ENCODE measurements at regions not wholly inside any gene's neighbourhood (a gene's known extent, or its start where the extent isn't known, plus 50 kb on each side); places are given as distances from the start of the nearest gene placed in this dataset.
"Not testable (repeated sequence)": the region's sequence is repeated elsewhere in the genome, so short reads cannot be mapped to it uniquely, and the experiment has no call there.

GRCh38 chr11:71721840-71722239, 111.2 kb upstream of the DEFB108B start:
- DNase-seq: not testable (repeated sequence)

GRCh38 chr11:71723991-71724390, 109.0 kb upstream of the DEFB108B start:
- DNase-seq: not testable (repeated sequence)

- not testable (repeated sequence) for DNase-seq
Measured at GRCh38 chr11:71730748-71731147, 102.3 kb upstream of the DEFB108B start.

GRCh38 chr11:71734368-71734767, 98.6 kb upstream of the DEFB108B start:
- DNase-seq: not testable (repeated sequence)

GRCh38 chr11:71738317-71738716, 94.7 kb upstream of the DEFB108B start:
- not testable (repeated sequence) for DNase-seq

- DNase-seq: not testable (repeated sequence)
Measured at GRCh38 chr11:71743385-71743784, 89.6 kb upstream of the DEFB108B start.

GRCh38 chr11:71745656-71746055, 87.3 kb upstream of the DEFB108B start:
- DNase-seq: not testable (repeated sequence)

- DNase-seq: not testable (repeated sequence)
Measured at GRCh38 chr11:71746263-71746662, 86.7 kb upstream of the DEFB108B start.

- not testable (repeated sequence) for DNase-seq
Measured at GRCh38 chr11:71748965-71749620, 83.9 kb upstream of the DEFB108B start.

- not testable (repeated sequence) for DNase-seq
Measured at GRCh38 chr11:71750908-71751307, 82.1 kb upstream of the DEFB108B start.

GRCh38 chr11:71764695-71765491, 68.1 kb upstream of the DEFB108B start:
- not testable (repeated sequence) for DNase-seq

GRCh38 chr11:71767016-71767415, 66.0 kb upstream of the DEFB108B start:
- not testable (repeated sequence) for DNase-seq

- not testable (repeated sequence) for DNase-seq
Measured at GRCh38 chr11:71772193-71772592, 60.8 kb upstream of the DEFB108B start.

GRCh38 chr11:71774603-71775222, 58.3 kb upstream of the DEFB108B start:
- no peak for DNase-seq

- not testable (repeated sequence) for DNase-seq
Measured at GRCh38 chr11:71780116-71780515, 52.9 kb upstream of the DEFB108B start.

- DNase-seq: not testable (repeated sequence)
Measured at GRCh38 chr11:71780771-71781170, 52.2 kb upstream of the DEFB108B start.

- not testable (repeated sequence) for DNase-seq
Measured at GRCh38 chr11:71781491-71781890, 51.5 kb upstream of the DEFB108B start.

- not testable (repeated sequence) for DNase-seq
Measured at GRCh38 chr11:71782229-71782861, 50.7 kb upstream of the DEFB108B start.

GRCh38 chr11:71783191-71783590, 49.8 kb upstream of the DEFB108B start:
- DNase-seq: not testable (repeated sequence)

Data from skin of body (tissue), 1 donor.